ENCODE measurements at regions not wholly inside any gene's neighbourhood (a gene's known extent, or its start where the extent isn't known, plus 50 kb on each side); places are given as distances from the start of the nearest gene placed in this dataset.

DNA sequence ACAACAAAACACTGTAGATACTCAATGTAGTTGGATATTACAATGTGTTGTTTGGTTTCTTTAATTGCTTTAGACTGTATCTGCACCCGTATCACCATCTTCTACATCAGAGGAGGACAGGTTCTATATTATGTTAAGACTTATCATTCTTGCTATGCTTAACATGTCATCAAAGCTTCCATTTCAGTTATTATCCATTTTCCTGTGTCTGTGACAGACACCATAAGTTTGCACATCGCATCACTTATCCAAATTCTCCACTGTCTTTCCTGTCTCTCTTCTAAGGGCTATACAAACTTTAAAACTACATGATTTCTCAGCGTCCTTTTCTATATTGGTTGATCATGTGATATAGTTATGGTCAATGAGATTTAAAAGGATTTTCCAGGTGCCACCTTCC lies 719.0 kb downstream of the TBC1D32 start:
- Histone ChIP-seq H3K4me3 (ENCODE audit: control insufficient read depth in 2 of 3, extremely low read depth in 1 of 3, insufficient read depth in 2 of 3, low read depth in 1 of 3, low read length in 3 of 3) (no peak overlapping the region), H3K36me3 (ENCODE audit: control insufficient read depth in 2 of 2, extremely low read depth in 1 of 2, insufficient read depth in 2 of 2, low read length in 2 of 2) (no peaks in the 10 kb centered on the region), H3K79me2 (ENCODE audit: control insufficient read depth, insufficient read depth, low read length) (no peaks in the 10 kb centered on the region), H3K27ac (ENCODE audit: control insufficient read depth, insufficient read depth, low read length) (no peak overlapping the region), H3K9ac (ENCODE audit: control insufficient read depth, extremely low read depth, insufficient read depth, low read length) (no peak overlapping the region), H3K9me3 (ENCODE audit: control insufficient read depth, low read depth, low read length) (no peaks in the 10 kb centered on the region), H3K4me1 (ENCODE audit: control insufficient read depth, extremely low read depth, insufficient read depth, low read length) (no peaks in the 10 kb centered on the region), H4K20me1 (ENCODE audit: control insufficient read depth, extremely low read depth, insufficient read depth, low read length) (no peaks in the 10 kb centered on the region), H3K9me1 (ENCODE audit: control insufficient read depth, extremely low read depth, insufficient read depth, low read length) (no peaks in the 10 kb centered on the region), H3K4me2 (ENCODE audit: control insufficient read depth, extremely low read depth, insufficient read depth, low read depth, low read length) (no peak overlapping the region), H3K27me3 (ENCODE audit: control insufficient read depth, extremely low read depth, insufficient read depth, low read length) (no peaks in the 10 kb centered on the region), H2AFZ (ENCODE audit: control insufficient read depth, low read length) (no peak overlapping the region)
- FAIRE-seq: no peak
- dilution Hi-C loops (cut with MboI; ENCODE audit: extremely low pct_ligation_motif_present, low sequenced_read_pairs): no loop called here
- TF ChIP-seq EZH2 (IDR thresholded peaks at IDR 0.05; ENCODE audit: low read length): no peak
- TF ChIP-seq, protein P1, sequence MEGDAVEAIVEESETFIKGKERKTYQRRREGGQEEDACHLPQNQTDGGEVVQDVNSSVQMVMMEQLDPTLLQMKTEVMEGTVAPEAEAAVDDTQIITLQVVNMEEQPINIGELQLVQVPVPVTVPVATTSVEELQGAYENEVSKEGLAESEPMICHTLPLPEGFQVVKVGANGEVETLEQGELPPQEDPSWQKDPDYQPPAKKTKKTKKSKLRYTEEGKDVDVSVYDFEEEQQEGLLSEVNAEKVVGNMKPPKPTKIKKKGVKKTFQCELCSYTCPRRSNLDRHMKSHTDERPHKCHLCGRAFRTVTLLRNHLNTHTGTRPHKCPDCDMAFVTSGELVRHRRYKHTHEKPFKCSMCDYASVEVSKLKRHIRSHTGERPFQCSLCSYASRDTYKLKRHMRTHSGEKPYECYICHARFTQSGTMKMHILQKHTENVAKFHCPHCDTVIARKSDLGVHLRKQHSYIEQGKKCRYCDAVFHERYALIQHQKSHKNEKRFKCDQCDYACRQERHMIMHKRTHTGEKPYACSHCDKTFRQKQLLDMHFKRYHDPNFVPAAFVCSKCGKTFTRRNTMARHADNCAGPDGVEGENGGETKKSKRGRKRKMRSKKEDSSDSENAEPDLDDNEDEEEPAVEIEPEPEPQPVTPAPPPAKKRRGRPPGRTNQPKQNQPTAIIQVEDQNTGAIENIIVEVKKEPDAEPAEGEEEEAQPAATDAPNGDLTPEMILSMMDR (optimal IDR thresholded peaks at IDR 0.05 in 1 of 3, IDR thresholded peaks at IDR 0.05 in 1 of 3, conservative IDR thresholded peaks at IDR 0.05 in 1 of 3; ENCODE audit: extremely low read depth in 1 of 3, insufficient read depth in 2 of 3, low read length in 3 of 3): no peak
- no peak for DNase-seq (ENCODE audit: low read depth, low spot score)

DNA sequence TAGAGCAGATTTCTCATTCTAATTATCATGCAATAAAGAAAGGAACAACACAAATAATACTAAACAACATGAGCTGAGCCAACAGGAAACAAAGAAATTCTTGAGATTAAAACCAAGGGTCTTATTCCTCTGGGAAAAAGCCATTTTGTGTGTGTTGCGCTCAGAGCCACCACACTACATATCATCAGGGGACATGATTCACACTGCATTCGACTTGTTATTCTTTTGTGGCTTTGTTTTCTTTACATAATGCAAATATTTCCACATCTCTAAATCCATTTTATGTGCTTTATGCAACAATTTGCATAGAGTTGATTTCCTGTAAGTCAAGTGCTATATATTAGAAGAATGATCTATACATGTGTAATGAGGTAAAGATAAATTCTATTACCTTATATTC lies 719.6 kb downstream of the TBC1D32 start:
- H3K4me1 ChIP-seq (ENCODE audit: control insufficient read depth, extremely low read depth, insufficient read depth, low read length): no peaks in the 10 kb centered on the region
- no peak overlapping the region for H3K27ac ChIP-seq (ENCODE audit: control insufficient read depth, insufficient read depth, low read length)
- H3K27me3 ChIP-seq (ENCODE audit: control insufficient read depth, extremely low read depth, insufficient read depth, low read length): no peaks in the 10 kb centered on the region
- dilution Hi-C loops (cut with MboI; ENCODE audit: extremely low pct_ligation_motif_present, low sequenced_read_pairs): no loop called here
- no peaks in the 10 kb centered on the region for H3K36me3 ChIP-seq (ENCODE audit: control insufficient read depth in 2 of 2, extremely low read depth in 1 of 2, insufficient read depth in 2 of 2, low read length in 2 of 2)
- FAIRE-seq (no peak), DNase-seq (ENCODE audit: low read depth, low spot score) (no peak)
- H3K9me1 ChIP-seq (ENCODE audit: control insufficient read depth, extremely low read depth, insufficient read depth, low read length): no peaks in the 10 kb centered on the region
- no peaks in the 10 kb centered on the region for H3K79me2 ChIP-seq (ENCODE audit: control insufficient read depth, insufficient read depth, low read length)
- no peak overlapping the region for H2AFZ ChIP-seq (ENCODE audit: control insufficient read depth, low read length)
- H3K9me3 ChIP-seq (ENCODE audit: control insufficient read depth, low read depth, low read length): no peaks in the 10 kb centered on the region
- no peak overlapping the region for H3K4me2 ChIP-seq (ENCODE audit: control insufficient read depth, extremely low read depth, insufficient read depth, low read depth, low read length)
- H3K4me3 ChIP-seq (ENCODE audit: control insufficient read depth in 2 of 3, extremely low read depth in 1 of 3, insufficient read depth in 2 of 3, low read depth in 1 of 3, low read length in 3 of 3): no peak overlapping the region
- TF ChIP-seq, protein P1 (optimal IDR thresholded peaks at IDR 0.05 in 1 of 3, IDR thresholded peaks at IDR 0.05 in 1 of 3, conservative IDR thresholded peaks at IDR 0.05 in 1 of 3; ENCODE audit: extremely low read depth in 1 of 3, insufficient read depth in 2 of 3, low read length in 3 of 3): no peak
- no peak for TF ChIP-seq EZH2 (IDR thresholded peaks at IDR 0.05; ENCODE audit: low read length)
- H3K9ac ChIP-seq (ENCODE audit: control insufficient read depth, extremely low read depth, insufficient read depth, low read length): no peak overlapping the region
- H4K20me1 ChIP-seq (ENCODE audit: control insufficient read depth, extremely low read depth, insufficient read depth, low read length): no peaks in the 10 kb centered on the region

Data from keratinocyte (primary cell).